Cardiac muscle cell (in vitro differentiated cells and primary cell): ENCODE measurements at regions not wholly inside any gene's neighbourhood (a gene's known extent, or its start where the extent isn't known, plus 50 kb on each side); places are given as distances from the start of the nearest gene placed in this dataset.

ENCODE experiments used
- DNase-seq, 2 donors: peaks; one replicate each; pipeline versions ENCODE4 v3.0.0 to v3.0.0-alpha.2; 2010 to 2017; ENCODE audit warnings: low read depth in 1 of 2, low spot score in 1 of 2
- H3K27ac ChIP-seq: fragments of 200-600 bp; sonication (generic); 2 replicates; pipeline ENCODE4 v1.5.1; 2016
- H3K27me3 ChIP-seq: fragments of 200-600 bp; sonication (generic); 2 replicates; pipeline ENCODE4 v1.6.0; 2016; ENCODE audit warnings: control low read depth
- H3K36me3 ChIP-seq: fragments of 200-600 bp; sonication (generic); 2 replicates; pipeline ENCODE4 v1.5.1; 2016; ENCODE audit warnings: control low read depth
- H3K4me1 ChIP-seq: fragments of 200-600 bp; sonication (generic); 2 replicates; pipeline ENCODE4 v1.8.1; 2017; ENCODE audit warnings: low read depth, mild to moderate bottlenecking, mixed run types
- H3K4me3 ChIP-seq: fragments of 200-600 bp; sonication (generic); 2 replicates; pipeline ENCODE4 v1.5.1; 2016; ENCODE audit warnings: mild to moderate bottlenecking
- H3K9me3 ChIP-seq: fragments of 200-600 bp; sonication (generic); 2 replicates; pipeline ENCODE4 v1.5.1; 2017; ENCODE audit warnings: low read depth, mild to moderate bottlenecking, control low read depth
- TF ChIP-seq, protein P1 (sequence below): IDR thresholded peaks from 2 replicates; pipeline ENCODE4 v1.5.1; 2012; ENCODE audit warnings: low read depth, mild to moderate bottlenecking, low read length

DNA sequence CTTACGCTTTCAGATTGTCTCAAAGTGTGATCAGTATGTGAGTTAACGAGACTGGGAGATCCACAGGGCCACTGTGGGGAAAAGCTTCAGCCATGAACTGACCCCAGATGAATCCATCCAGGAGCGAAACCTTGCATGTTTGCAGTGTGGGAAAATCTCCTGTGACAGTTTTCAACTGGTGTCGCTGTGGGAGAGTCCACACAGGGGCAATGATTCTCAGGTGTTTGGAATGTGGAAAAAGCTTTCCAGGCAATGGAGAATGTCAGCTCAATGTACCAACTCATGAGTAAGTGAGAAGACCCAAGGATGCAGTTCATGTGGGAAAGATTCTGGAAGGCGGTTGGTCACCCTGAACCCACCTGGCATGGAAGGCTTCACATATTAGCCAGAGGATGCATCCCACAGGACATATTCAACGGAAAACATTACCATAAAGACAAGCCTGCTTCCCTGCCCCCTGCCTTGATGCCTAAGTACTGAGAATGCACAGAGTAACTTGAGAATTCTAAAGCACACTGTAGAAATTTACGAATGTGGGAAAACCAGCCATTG is 204.1 kb upstream of the BMPER start:
- H3K4me3 ChIP-seq, result no peak overlapping the region
- no peaks in the 10 kb centered on the region for H3K27me3 ChIP-seq
- TF ChIP-seq, protein P1, sequence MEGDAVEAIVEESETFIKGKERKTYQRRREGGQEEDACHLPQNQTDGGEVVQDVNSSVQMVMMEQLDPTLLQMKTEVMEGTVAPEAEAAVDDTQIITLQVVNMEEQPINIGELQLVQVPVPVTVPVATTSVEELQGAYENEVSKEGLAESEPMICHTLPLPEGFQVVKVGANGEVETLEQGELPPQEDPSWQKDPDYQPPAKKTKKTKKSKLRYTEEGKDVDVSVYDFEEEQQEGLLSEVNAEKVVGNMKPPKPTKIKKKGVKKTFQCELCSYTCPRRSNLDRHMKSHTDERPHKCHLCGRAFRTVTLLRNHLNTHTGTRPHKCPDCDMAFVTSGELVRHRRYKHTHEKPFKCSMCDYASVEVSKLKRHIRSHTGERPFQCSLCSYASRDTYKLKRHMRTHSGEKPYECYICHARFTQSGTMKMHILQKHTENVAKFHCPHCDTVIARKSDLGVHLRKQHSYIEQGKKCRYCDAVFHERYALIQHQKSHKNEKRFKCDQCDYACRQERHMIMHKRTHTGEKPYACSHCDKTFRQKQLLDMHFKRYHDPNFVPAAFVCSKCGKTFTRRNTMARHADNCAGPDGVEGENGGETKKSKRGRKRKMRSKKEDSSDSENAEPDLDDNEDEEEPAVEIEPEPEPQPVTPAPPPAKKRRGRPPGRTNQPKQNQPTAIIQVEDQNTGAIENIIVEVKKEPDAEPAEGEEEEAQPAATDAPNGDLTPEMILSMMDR, result no peak
- no peak for DNase-seq
- H3K9me3 ChIP-seq, result no peaks in the 10 kb centered on the region
- H3K27ac ChIP-seq, result no peak overlapping the region
- H3K36me3 ChIP-seq, result no peaks in the 10 kb centered on the region
- peaks cover 7% of the 10 kb centered on the region for H3K4me1 ChIP-seq

- TF ChIP-seq, protein P1, result no peak
- H3K36me3 ChIP-seq, result no peaks in the 10 kb centered on the region
- DNase-seq, result no peak
- no peaks in the 10 kb centered on the region for H3K9me3 ChIP-seq
- no peak overlapping the region for H3K4me3 ChIP-seq
- H3K4me1 ChIP-seq, result peaks cover 7% of the 10 kb centered on the region
- no peak overlapping the region for H3K27ac ChIP-seq
- no peaks in the 10 kb centered on the region for H3K27me3 ChIP-seq
Measured at GRCh38 chr7:33701927-33702326, 203.4 kb upstream of the BMPER start.

DNA sequence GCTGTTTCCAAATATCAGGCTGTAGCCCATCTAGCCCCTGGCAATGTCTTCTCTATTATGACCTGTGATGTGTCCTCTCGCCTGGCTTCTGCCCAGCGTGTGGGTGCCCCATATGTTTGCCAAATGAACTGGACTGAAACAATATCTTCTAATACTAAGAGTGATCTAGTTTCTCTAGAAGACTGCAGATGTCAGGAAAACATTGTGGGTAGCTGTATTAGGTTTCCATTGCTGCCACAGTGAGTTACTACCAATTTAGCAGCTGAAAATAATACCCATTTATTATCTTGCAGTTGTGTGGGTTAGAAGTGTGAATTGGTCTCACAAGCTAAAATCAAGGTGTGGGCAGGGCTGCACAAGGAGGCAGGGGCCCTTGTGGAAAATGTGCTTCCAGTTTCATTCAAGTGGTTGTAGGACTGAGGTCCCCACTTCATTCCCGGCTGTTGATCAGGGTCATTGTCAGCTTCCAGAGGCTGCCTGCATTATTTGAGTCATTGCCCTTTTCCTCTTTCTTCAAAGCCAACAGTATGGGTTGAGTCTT is 202.8 kb upstream of the BMPER start:
- TF ChIP-seq, protein P1, result no peak
- DNase-seq, result no peak
- H3K4me1 ChIP-seq, result peaks cover 8% of the 10 kb centered on the region
- no peaks in the 10 kb centered on the region for H3K36me3 ChIP-seq
- H3K27ac ChIP-seq, result no peak overlapping the region
- H3K4me3 ChIP-seq, result no peak overlapping the region
- no peaks in the 10 kb centered on the region for H3K9me3 ChIP-seq
- no peaks in the 10 kb centered on the region for H3K27me3 ChIP-seq

DNA sequence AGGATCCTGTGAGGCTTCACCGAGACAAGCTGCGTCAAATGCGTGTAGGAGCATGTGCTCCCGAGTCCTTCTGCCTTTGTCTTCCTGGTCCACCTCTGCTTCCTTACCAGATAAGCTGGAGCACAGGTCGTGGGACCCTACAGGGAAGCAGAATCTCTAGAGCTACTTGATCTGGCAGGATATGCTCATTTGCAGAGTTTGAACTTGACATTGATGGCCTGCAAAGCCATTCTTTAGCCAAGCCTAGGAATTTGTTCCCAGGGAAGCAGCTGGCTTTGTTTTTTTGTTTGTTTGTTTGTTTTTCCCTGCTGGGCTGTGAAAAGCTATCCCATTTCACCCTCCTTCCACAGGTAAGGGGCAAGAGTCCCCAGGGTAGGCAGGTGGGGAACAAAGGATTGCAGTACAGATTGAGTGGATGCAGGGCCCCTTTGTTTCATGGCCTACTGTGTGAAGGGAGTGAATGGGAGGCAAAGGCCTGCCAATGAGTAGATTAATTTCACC is 200.0 kb upstream of the BMPER start:
- Histone ChIP-seq H3K9me3 (no peaks in the 10 kb centered on the region), H3K27ac (peak overlapping the region; percentile 46), H3K27me3 (no peaks in the 10 kb centered on the region), H3K4me3 (no peak overlapping the region), H3K36me3 (no peaks in the 10 kb centered on the region), H3K4me1 (peaks cover 16% of the 10 kb centered on the region)
- TF ChIP-seq, protein P1, result no peak
- DNase-seq, result no peak

- H3K27ac ChIP-seq, result no peak overlapping the region
- no peaks in the 10 kb centered on the region for H3K36me3 ChIP-seq
- no peaks in the 10 kb centered on the region for H3K27me3 ChIP-seq
- TF ChIP-seq, protein P1, result no peak
- H3K4me1 ChIP-seq, result peaks cover 21% of the 10 kb centered on the region
- H3K9me3 ChIP-seq, result no peaks in the 10 kb centered on the region
- H3K4me3 ChIP-seq, result no peak overlapping the region
- DNase-seq, result no peak
Measured at GRCh38 chr7:33706186-33706585, 199.2 kb upstream of the BMPER start.
